ENCODE measurements at regions not wholly inside any gene's neighbourhood (a gene's known extent, or its start where the extent isn't known, plus 50 kb on each side); places are given as distances from the start of the nearest gene placed in this dataset.

DNA sequence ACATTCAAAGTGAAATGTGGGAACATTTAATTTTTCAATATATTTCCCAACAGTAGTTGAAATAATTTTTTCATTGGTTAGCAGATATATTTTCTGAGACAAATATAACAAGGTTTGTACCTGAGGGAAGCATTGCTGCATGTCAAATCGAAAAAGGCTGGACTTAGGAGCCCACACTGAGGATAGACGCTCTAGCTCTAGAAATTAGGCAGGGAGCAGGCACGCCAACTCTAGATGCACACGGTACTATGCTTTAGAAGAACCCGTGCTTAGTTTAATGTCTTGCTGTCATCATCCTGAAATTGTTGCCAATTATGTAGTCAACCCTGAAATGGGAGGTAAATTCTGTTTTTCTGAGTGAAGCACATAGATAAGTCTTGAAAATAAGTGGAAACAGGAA, 731.1 kb upstream of the ZNF804A start:
- Histone ChIP-seq H3K79me2 (ENCODE audit: control insufficient read depth, insufficient read depth, low read length) (no peaks in the 10 kb centered on the region), H2AFZ (ENCODE audit: low read depth, low read length) (no peak overlapping the region), H3K4me3 (replicated peaks in 1 of 3; ENCODE audit: insufficient read depth in 1 of 3, low read depth in 1 of 3, low read length in 3 of 3) (no peak overlapping the region), H3K4me2 (ENCODE audit: insufficient read depth, low read length) (no peak overlapping the region), H3K9ac (replicated peaks; ENCODE audit: extremely low read depth, insufficient read depth, low read length) (no peak overlapping the region), H3K9me3 (replicated peaks; ENCODE audit: control insufficient read depth, insufficient read depth, low read length) (no peaks in the 10 kb centered on the region), H3K27ac (ENCODE audit: insufficient read depth, low read depth, low read length) (no peak overlapping the region), H3K27me3 (ENCODE audit: control insufficient read depth in 2 of 2, insufficient read depth in 2 of 2, low read length in 2 of 2) (no peaks in the 10 kb centered on the region), H3K36me3 (ENCODE audit: control insufficient read depth in 2 of 2, extremely low read depth in 1 of 2, insufficient read depth in 2 of 2, low read length in 2 of 2) (no peaks in the 10 kb centered on the region), H4K20me1 (replicated peaks; ENCODE audit: control insufficient read depth, extremely low read depth, insufficient read depth, low read length) (no peaks in the 10 kb centered on the region), H3K9me1 (replicated peaks; ENCODE audit: control insufficient read depth, extremely low read depth, insufficient read depth, low read length) (no peaks in the 10 kb centered on the region), H3K4me1 (ENCODE audit: control insufficient read depth, extremely low read depth, insufficient read depth, low read length) (no peaks in the 10 kb centered on the region)
- no peak for TF ChIP-seq FOS (IDR thresholded peaks at IDR 0.05; ENCODE audit: borderline replicate concordance, insufficient read depth, low read length)
- TF ChIP-seq MYC (IDR thresholded peaks at IDR 0.05; ENCODE audit: low read depth, low read length) = no peak
- no peak for TF ChIP-seq JUN (IDR thresholded peaks at IDR 0.05; ENCODE audit: borderline replicate concordance, insufficient read depth, insufficient read length, low read depth)
- TF ChIP-seq GATA2 (IDR thresholded peaks at IDR 0.05; ENCODE audit: insufficient read depth, insufficient read length, low read depth, low read length) = no peak
- no peak for TF ChIP-seq POLR2AphosphoS5 (IDR thresholded peaks at IDR 0.05; ENCODE audit: insufficient read depth, low read depth, low read length)
- TF ChIP-seq, protein P1, sequence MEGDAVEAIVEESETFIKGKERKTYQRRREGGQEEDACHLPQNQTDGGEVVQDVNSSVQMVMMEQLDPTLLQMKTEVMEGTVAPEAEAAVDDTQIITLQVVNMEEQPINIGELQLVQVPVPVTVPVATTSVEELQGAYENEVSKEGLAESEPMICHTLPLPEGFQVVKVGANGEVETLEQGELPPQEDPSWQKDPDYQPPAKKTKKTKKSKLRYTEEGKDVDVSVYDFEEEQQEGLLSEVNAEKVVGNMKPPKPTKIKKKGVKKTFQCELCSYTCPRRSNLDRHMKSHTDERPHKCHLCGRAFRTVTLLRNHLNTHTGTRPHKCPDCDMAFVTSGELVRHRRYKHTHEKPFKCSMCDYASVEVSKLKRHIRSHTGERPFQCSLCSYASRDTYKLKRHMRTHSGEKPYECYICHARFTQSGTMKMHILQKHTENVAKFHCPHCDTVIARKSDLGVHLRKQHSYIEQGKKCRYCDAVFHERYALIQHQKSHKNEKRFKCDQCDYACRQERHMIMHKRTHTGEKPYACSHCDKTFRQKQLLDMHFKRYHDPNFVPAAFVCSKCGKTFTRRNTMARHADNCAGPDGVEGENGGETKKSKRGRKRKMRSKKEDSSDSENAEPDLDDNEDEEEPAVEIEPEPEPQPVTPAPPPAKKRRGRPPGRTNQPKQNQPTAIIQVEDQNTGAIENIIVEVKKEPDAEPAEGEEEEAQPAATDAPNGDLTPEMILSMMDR (IDR thresholded peaks at IDR 0.05; ENCODE audit: extremely low read depth in 1 of 2, insufficient read depth in 1 of 2, low read depth in 1 of 2, low read length in 2 of 2) = no peak
- TF ChIP-seq EZH2 (IDR thresholded peaks at IDR 0.05; ENCODE audit: borderline replicate concordance, low read depth, low read length, severe bottlenecking) = no peak
- TF ChIP-seq, protein P2, sequence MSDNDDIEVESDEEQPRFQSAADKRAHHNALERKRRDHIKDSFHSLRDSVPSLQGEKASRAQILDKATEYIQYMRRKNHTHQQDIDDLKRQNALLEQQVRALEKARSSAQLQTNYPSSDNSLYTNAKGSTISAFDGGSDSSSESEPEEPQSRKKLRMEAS (IDR thresholded peaks at IDR 0.05; ENCODE audit: insufficient read depth, insufficient read length) = no peak
- TF ChIP-seq POLR2A (IDR thresholded peaks at IDR 0.05; ENCODE audit: low read depth, low read length) = no peak
- FAIRE-seq (no peak), DNase-seq (ENCODE audit: low read depth, low spot score) (no peak)
- no TSS peak for BruUV-seq (replicated peaks)
- dilution Hi-C loops (cut with MboI; ENCODE audit: extremely low pct_ligation_motif_present, low sequenced_read_pairs) = no loop called here
- intact Hi-C loops (cut with micrococcal nuclease) = no loop called here
- ChIA-PET CTCF (no interaction called here), POLR2A (no interaction called here)

Measured in endothelial cell of umbilical vein (primary cell).